Vagina (tissue), 2 donors: ENCODE measurements at regions not wholly inside any gene's neighbourhood (a gene's known extent, or its start where the extent isn't known, plus 50 kb on each side); places are given as distances from the start of the nearest gene placed in this dataset.

Experiments
- DNase-seq, 2 donors: peaks; one replicate each; pipeline ENCODE4 v3.0.0-alpha.2; 2017; ENCODE audit errors: extremely low spot score in 2 of 2
- H3K27ac ChIP-seq: fragments of 200-600 bp; sonication (generic); one replicate; pipeline ENCODE4 v1.5.1; 2019
- H3K27me3 ChIP-seq: fragments of 200-600 bp; sonication (generic); one replicate; pipeline ENCODE4 v1.5.1; 2019
- H3K36me3 ChIP-seq, 2 donors: fragments of 200-600 bp; sonication (generic); one replicate each; pipeline ENCODE4 v1.5.1; 2017 to 2019
- H3K4me1 ChIP-seq: fragments of 200-600 bp; sonication (generic); one replicate; pipeline ENCODE4 v1.5.1; 2019
- H3K4me3 ChIP-seq, 2 donors: fragments of 200-600 bp; sonication (generic); 1 replicate in 1 of 2; 2 replicates in 1 of 2; pipeline ENCODE4 v1.5.1; 2016 to 2019
- H3K9me3 ChIP-seq: fragments of 200-600 bp; sonication (generic); one replicate; pipeline ENCODE4 v1.5.1; 2019
- CTCF ChIP-seq, 3 experiments: fragments of 450-650 bp in 2 of 3; fragments of 200-600 bp in 1 of 3; sonication (generic) in 1 of 3; IDR thresholded peaks; one replicate each; pipeline ENCODE4 v1.5.1; 2017 to 2019; ENCODE audit warnings: antibody characterized with exemption in 3 of 3, mild to moderate bottlenecking in 2 of 3, moderate library complexity in 2 of 3
- POLR2A ChIP-seq, 2 donors: fragments of 450-650 bp; IDR thresholded peaks; one replicate each; pipeline ENCODE4 v1.6.1; 2017; ENCODE audit warnings: antibody characterized with exemption in 2 of 2, mild to moderate bottlenecking in 2 of 2, moderate library complexity in 2 of 2
- POLR2AphosphoS5 ChIP-seq, 2 donors: sonication (generic); formaldehyde crosslinking; IDR thresholded peaks; one replicate each; pipeline ENCODE4 v1.9.0; 2017; ENCODE audit warnings: antibody characterized with exemption in 2 of 2, mild to moderate bottlenecking in 2 of 2, low read depth in 1 of 2; ENCODE audit not compliant: insufficient read depth in 1 of 2
- intact Hi-C: fragments of 100-400 bp; cut with DNase I; formaldehyde crosslinking; loops from one replicate; pipeline ENCODE4 v1.15.1; 2023

- no peaks in the 10 kb centered on the region for H3K9me3 ChIP-seq
- intact Hi-C loops: no loop called here
- no peaks in the 10 kb centered on the region for H3K27me3 ChIP-seq
- TF ChIP-seq POLR2AphosphoS5 (IDR thresholded peaks at IDR 0.05; ENCODE audit: insufficient read depth in 1 of 2, low read depth in 1 of 2) (no peak), CTCF (IDR thresholded peaks at IDR 0.05) (no peak), POLR2A (IDR thresholded peaks at IDR 0.05) (no peak)
- H3K27ac ChIP-seq: no peak overlapping the region
- no peaks in the 10 kb centered on the region for H3K36me3 ChIP-seq
- no peak overlapping the region for H3K4me3 ChIP-seq
- DNase-seq: no peak
- H3K4me1 ChIP-seq: no peaks in the 10 kb centered on the region
Observed at GRCh38 chr20:60650087-60650486, 602.0 kb upstream of the CDH4 start.

GRCh38 chr20:60652046-60652445, 600.0 kb upstream of the CDH4 start:
- H3K4me1 ChIP-seq: no peaks in the 10 kb centered on the region
- H3K27ac ChIP-seq: no peak overlapping the region
- DNase-seq: no peak
- intact Hi-C loops: no loop called here
- H3K9me3 ChIP-seq: no peaks in the 10 kb centered on the region
- H3K27me3 ChIP-seq: no peaks in the 10 kb centered on the region
- no peak overlapping the region for H3K4me3 ChIP-seq
- no peaks in the 10 kb centered on the region for H3K36me3 ChIP-seq
- no peak for TF ChIP-seq POLR2AphosphoS5 (IDR thresholded peaks at IDR 0.05; ENCODE audit: insufficient read depth in 1 of 2, low read depth in 1 of 2)
- no peak for TF ChIP-seq POLR2A (IDR thresholded peaks at IDR 0.05)
- no peak for TF ChIP-seq CTCF (IDR thresholded peaks at IDR 0.05)

GRCh38 chr20:60652615-60653014, 599.4 kb upstream of the CDH4 start:
- Histone ChIP-seq H3K36me3 (no peaks in the 10 kb centered on the region), H3K27me3 (no peaks in the 10 kb centered on the region), H3K4me1 (no peaks in the 10 kb centered on the region), H3K9me3 (no peaks in the 10 kb centered on the region), H3K27ac (no peak overlapping the region), H3K4me3 (no peak overlapping the region)
- intact Hi-C loops: no loop called here
- TF ChIP-seq POLR2AphosphoS5 (IDR thresholded peaks at IDR 0.05; ENCODE audit: insufficient read depth in 1 of 2, low read depth in 1 of 2) (no peak), CTCF (IDR thresholded peaks at IDR 0.05) (no peak), POLR2A (IDR thresholded peaks at IDR 0.05) (no peak)
- DNase-seq: no peak

GRCh38 chr20:60653111-60653845, 598.8 kb upstream of the CDH4 start:
- Histone ChIP-seq H3K36me3 (no peaks in the 10 kb centered on the region), H3K9me3 (no peaks in the 10 kb centered on the region), H3K27me3 (no peaks in the 10 kb centered on the region), H3K4me1 (no peaks in the 10 kb centered on the region), H3K27ac (no peak overlapping the region), H3K4me3 (no peak overlapping the region)
- intact Hi-C loops: no loop called here
- no peak for DNase-seq
- no peak for TF ChIP-seq POLR2A (IDR thresholded peaks at IDR 0.05)
- TF ChIP-seq CTCF (IDR thresholded peaks at IDR 0.05): no peak
- no peak for TF ChIP-seq POLR2AphosphoS5 (IDR thresholded peaks at IDR 0.05; ENCODE audit: insufficient read depth in 1 of 2, low read depth in 1 of 2)

GRCh38 chr20:60658681-60659080, 593.4 kb upstream of the CDH4 start:
- no peaks in the 10 kb centered on the region for H3K27me3 ChIP-seq
- no peak for TF ChIP-seq POLR2AphosphoS5 (IDR thresholded peaks at IDR 0.05; ENCODE audit: insufficient read depth in 1 of 2, low read depth in 1 of 2)
- no peak for TF ChIP-seq POLR2A (IDR thresholded peaks at IDR 0.05)
- TF ChIP-seq CTCF (IDR thresholded peaks at IDR 0.05): no peak
- no peaks in the 10 kb centered on the region for H3K9me3 ChIP-seq
- intact Hi-C loops: no loop called here
- H3K4me1 ChIP-seq: no peaks in the 10 kb centered on the region
- no peak for DNase-seq
- H3K27ac ChIP-seq: no peak overlapping the region
- H3K4me3 ChIP-seq: no peak overlapping the region
- H3K36me3 ChIP-seq: no peaks in the 10 kb centered on the region
